HG03439 (cell line): ENCODE measurements at regions not wholly inside any gene's neighbourhood (a gene's known extent, or its start where the extent isn't known, plus 50 kb on each side); places are given as distances from the start of the nearest gene placed in this dataset.
"Not testable (repeated sequence)": the region's sequence is repeated elsewhere in the genome, so short reads cannot be mapped to it uniquely, and the experiment has no call there.

Source experiments
- ATAC-seq: cut with Tn5 transposase; IDR thresholded peaks from one replicate; pipeline ENCODE4 v1.9.1; 2021; ENCODE audit warnings: mild to moderate bottlenecking, moderate library complexity; ENCODE audit not compliant: unreplicated experiment

- ATAC-seq, result no peak
Measured at GRCh38 chr9:3773362-3774060, 247.7 kb upstream of the RFX3 start.

- ATAC-seq, result no peak
Measured at GRCh38 chr9:3769646-3770045, 243.8 kb upstream of the RFX3 start.

GRCh38 chr9:3768712-3769457, 243.1 kb upstream of the RFX3 start:
- ATAC-seq, result no peak

GRCh38 chr9:3768286-3768685, 242.5 kb upstream of the RFX3 start:
- no peak for ATAC-seq

DNA sequence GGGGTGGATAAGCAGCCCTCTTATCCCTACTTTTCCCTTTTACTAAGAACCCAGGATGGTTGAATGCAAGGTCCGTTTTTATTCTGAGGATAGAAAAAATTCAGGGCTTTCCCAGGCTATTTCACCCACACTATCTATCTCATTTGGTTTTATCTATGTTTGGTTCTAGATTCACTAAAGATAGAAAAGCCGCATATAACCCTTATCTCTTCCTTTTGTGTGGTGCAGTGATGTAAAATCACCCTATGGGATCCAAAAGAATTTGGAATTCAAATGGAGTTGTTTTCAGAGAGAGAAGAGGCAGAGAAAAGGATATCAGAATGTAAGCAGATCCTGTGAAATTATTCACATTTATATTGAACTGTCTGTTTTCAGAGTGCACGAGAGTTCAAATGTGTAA, 236.3 kb upstream of the RFX3 start:
- ATAC-seq, result no peak

- no peak for ATAC-seq
Measured at GRCh38 chr9:3760031-3760430, 234.2 kb upstream of the RFX3 start.

DNA sequence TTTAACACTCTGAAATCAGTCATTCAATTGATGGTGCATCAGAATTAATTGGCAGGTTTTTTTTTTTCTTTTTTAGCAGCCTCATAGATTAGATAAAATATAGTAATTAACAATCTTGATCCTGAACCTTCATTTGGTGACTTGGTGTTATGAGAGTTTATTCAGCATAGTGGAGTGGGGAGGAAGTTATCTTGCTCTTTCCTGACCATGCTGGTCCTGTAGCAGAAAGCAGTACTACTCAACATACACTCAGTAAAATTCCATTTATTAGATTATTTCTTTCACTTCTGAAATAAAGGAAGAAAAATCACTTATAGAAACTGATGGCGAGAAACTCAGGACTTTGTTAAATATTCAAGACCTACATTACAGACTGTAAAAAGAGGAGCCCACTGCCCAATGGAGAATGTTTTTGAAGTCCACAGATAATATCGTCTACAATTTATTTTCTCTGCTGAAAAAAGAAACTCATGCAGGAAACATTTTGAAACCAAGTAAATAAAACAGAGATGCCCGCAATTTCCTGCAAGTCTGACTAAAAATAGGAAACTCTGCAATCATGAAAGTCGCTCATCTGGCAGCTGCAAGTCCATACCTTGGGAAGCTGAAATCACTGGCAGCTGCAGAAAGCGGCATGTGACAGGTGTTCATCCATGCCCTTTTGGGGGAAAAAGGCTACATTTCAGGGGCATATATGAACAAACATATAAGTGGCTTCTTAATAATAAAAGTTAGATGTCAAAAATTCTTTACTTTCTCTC, 233.2 kb upstream of the RFX3 start:
- ATAC-seq, result no peak

GRCh38 chr9:3756071-3756470, 230.3 kb upstream of the RFX3 start:
- ATAC-seq, result no peak

DNA sequence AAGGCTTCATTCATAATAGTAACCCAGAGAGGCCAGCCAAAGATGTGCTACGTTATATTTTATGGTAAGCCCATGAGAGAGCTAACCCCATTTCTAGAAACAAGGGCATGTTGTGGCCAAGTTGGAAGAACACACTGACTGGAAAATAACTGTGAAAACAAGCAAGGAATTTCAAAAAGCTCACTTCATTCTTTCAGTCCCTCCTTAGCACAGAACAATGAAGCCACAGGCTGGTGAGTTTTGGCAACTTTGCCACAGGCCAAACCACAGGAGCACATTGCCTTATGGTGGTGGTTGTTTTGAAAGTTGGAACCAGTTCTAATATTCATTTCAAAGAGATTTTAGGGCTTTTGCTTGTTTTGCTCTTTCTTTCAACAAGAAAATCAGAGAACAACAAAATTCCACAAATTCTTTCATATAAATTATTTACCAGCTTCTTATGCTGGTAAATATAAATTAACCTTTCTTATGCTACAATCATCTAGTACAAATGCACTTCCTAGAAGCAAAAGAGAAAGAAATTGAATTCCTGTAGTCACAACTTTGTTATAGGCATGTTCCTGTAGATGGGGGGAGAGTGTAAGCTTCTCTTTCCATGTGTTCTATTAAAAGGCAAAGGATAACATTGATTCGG, 225.4 kb upstream of the RFX3 start:
- ATAC-seq, result no peak

DNA sequence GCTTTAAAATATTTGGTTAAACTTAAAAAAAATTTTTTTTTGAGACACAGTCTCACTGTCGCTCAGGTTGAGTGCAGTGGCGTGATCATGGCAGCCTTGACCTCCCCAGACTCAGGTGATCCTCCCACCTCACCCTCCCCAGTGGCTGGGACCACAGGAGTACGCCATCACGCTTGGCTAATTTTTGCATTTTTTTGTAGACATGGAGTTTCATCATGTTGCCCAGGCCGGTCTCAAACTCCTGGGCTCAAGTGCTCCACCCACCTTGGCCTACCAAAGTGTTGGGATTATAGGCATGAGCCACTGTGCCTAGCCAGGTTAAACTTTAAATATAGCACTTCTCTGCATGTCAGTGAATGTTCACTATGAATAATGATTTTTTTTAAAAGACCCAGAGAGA, 224.5 kb upstream of the RFX3 start:
- ATAC-seq, result no peak

DNA sequence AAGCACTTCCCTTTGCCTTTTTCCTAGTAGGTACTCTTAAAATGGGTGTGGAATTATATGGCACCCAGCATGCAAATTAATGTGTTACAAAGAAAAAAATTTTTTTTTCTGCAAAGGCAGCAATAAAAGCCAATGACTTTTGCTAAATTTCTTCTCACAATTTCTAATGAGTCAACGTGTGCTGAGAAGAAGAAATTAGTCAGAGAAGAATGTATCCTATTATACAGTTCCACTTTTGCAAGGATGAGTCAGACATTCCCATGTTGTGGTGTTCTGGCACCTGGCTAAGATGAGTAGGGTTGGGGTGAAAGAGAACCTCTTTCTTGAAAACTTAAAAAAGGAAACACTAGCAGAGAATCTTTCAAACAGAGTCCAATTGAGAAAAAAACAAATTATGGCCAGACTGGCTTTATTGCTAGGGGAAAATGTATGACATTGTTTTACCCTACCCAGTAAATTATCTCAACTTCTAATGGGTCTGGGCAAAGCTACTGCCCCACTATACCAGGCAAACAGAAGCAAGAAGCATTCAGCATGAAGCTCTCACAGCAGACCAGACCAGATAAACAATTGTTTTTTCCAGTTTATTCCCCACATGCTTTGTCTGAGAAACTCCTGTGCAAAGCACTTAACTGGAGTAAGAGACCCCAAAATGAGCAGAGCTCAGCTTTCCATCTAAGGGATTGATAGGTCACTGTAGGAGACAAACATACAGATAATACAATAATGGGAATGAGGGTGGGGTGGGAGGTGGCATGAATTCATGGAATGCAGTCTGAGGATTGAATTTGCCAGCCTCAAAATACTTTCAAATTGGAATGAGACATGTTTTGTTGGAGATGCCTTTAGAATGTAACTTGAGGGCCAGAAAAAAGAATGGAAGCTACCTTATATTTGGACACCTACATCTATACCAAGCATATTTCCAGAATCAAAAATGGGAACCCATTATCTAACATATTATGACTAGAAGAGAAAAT, 220.8 kb upstream of the RFX3 start:
- no peak for ATAC-seq

DNA sequence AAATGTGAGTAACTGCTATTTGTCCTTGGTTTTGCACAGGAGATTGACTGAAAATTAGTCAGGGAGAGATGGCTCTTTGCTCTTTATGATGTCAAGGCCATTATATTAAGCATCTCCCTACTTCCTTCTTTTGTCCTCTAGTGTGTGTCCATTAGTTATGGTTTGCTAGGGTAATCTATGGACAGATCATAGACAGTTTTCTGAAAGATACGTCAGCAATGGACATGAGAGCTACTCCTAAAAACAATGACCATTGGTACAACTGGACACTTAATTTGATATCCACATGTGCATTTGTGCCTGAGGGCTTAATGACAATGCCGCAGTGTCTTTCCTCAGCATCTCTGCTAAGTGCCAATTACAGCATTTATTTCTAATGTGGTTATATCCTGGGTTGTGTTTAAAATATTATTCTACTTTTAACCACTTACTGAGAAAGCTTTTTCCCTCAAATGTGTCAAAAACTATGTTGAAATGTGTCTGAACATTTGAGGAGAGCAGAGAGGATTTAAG, 218.2 kb upstream of the RFX3 start:
- no peak for ATAC-seq

DNA sequence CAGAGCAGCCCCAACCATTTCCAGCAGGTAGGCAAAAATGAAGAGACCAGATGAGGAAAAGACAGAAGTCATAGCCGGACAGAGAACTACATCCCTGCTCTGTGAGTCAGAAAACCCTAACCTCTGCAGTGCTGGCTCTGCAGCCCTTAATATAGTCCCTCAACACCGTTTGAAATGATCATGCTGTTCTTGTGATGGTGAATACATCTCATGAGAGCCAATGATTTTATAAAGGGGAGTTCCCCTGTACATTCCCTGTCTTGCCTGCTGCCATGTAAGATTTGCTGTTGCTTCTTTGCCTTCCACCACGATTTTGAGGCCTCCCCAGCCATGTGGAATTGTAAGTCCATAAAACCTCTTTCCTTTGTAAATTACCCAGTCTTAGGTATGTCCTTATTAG, 216.8 kb upstream of the RFX3 start:
- no peak for ATAC-seq

DNA sequence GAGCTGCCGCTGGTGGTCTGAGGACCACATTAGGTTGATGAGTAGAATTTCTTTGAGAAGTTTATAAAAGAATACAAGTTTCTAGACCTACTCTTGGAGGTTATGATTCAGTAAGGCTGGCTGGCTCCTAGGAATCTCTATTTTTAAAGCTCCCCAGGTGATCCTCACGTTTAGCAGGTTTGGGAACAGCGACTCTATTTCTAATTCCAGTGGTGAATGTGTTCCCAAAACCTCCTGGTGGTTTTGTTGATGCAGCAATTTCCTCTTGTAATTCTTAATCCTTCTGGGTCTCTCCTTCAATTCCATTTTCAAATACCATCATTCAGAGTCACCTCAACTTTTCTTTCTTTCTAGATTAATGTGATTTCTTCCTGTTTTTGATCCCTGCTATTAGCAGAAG, 215.9 kb upstream of the RFX3 start:
- ATAC-seq, result no peak

DNA sequence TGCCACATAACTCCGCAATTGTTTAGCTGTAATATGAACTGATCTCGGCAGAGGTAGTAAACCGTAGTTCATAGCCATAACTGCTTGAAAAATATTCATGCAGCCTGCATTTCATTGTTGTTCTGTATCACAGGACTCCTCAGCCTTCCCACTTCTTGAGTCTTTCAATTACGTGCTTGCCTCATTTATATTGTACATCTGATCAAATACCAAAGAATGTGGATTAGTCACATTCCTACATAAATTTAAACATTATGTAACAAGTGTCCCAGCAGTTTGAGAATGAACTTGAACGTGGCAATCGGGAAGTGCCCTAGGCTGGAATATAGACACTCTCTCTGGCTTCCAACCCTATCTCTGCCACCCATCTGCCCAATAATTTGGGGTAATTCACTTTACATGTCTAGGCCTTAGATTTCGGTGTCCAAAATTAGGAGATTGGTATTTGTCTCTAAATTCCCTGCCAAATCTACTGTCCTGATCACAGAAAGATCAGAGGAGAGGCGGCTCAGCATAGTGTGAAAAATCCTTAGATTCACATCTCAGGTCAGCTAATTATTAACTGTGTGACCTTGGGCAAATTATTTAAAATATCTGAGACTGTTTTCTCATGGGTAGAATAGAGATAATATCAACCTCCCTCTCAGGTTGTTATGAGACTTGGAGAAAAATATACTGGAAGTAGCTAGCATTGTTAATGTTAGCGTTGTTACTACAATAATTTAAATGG, 215.1 kb upstream of the RFX3 start:
- no peak for ATAC-seq

- no peak for ATAC-seq
Measured at GRCh38 chr9:3736161-3736560, 210.4 kb upstream of the RFX3 start.

GRCh38 chr9:3735251-3735650, 209.4 kb upstream of the RFX3 start:
- no peak for ATAC-seq

- ATAC-seq, result not testable (repeated sequence)
Measured at GRCh38 chr9:3733527-3734262, 207.9 kb upstream of the RFX3 start.

GRCh38 chr9:3733039-3733408, 207.2 kb upstream of the RFX3 start:
- ATAC-seq, result no peak
